ENCODE measurements at regions not wholly inside any gene's neighbourhood (a gene's known extent, or its start where the extent isn't known, plus 50 kb on each side); places are given as distances from the start of the nearest gene placed in this dataset.

- TF ChIP-seq CTCF (conservative IDR thresholded peaks at IDR 0.05; ENCODE audit: low read depth, low read length) (no peak), EZH2 (IDR thresholded peaks at IDR 0.05; ENCODE audit: borderline replicate concordance, low read depth, low read length, poor library complexity, severe bottlenecking) (no peak)
Observed at GRCh38 chr12:39685854-39686657, 66.5 kb upstream of the ABCD2 start.

All from A673 (cell line).